HAP-1 (cell line): ENCODE measurements at regions not wholly inside any gene's neighbourhood (a gene's known extent, or its start where the extent isn't known, plus 50 kb on each side); places are given as distances from the start of the nearest gene placed in this dataset.
"Not testable (repeated sequence)": the region's sequence is repeated elsewhere in the genome, so short reads cannot be mapped to it uniquely, and the experiment has no call there.

Source experiments
- DNase-seq, 2 experiments: peaks; one replicate each; pipeline ENCODE4 v3.0.0-alpha.2; 2016 to 2020; ENCODE audit warnings: low spot score in 2 of 2
- H3K27me3 ChIP-seq: fragments of 250-450 bp; sonication (Bioruptor Pico); 2 replicates; pipeline ENCODE4 v1.5.1; 2020; ENCODE audit warnings: low read depth, mild to moderate bottlenecking, moderate library complexity
- H3K36me3 ChIP-seq: fragments of 250-450 bp; sonication (Bioruptor Pico); replicated peaks from 2 replicates; pipeline ENCODE4 v1.5.1; 2020; ENCODE audit warnings: mild to moderate bottlenecking
- H3K4me1 ChIP-seq: fragments of 250-450 bp; sonication (Bioruptor Pico); 2 replicates; pipeline ENCODE4 v1.5.1; 2020; ENCODE audit warnings: mild to moderate bottlenecking
- H3K4me3 ChIP-seq: fragments of 250-450 bp; sonication (Bioruptor Pico); 2 replicates; pipeline ENCODE4 v1.5.1; 2020; ENCODE audit warnings: mild to moderate bottlenecking, moderate library complexity
- H3K9me3 ChIP-seq: fragments of 250-450 bp; sonication (Bioruptor Pico); 2 replicates; pipeline ENCODE4 v1.5.1; 2020; ENCODE audit warnings: mild to moderate bottlenecking, moderate library complexity
- in situ Hi-C: fragments of 300-500 bp; cut with MboI; formaldehyde crosslinking; loops from 3 replicates; pipeline ENCODE4 v1.14.3; 2020; ENCODE audit warnings: low sequenced_read_pairs, inconsistent platforms, mixed read lengths

GRCh38 chr20:40634891-40635290 lies 54.1 kb downstream of the MAFB start:
- Histone ChIP-seq H3K4me1 (no peaks in the 10 kb centered on the region), H3K9me3 (no peaks in the 10 kb centered on the region), H3K4me3 (no peak overlapping the region), H3K27me3 (no peaks in the 10 kb centered on the region), H3K36me3 (no peaks in the 10 kb centered on the region)
- in situ Hi-C loops, result no loop called here
- no peak for DNase-seq

- Histone ChIP-seq H3K27me3 (no peaks in the 10 kb centered on the region), H3K36me3 (no peaks in the 10 kb centered on the region), H3K4me1 (no peaks in the 10 kb centered on the region), H3K4me3 (no peak overlapping the region), H3K9me3 (no peaks in the 10 kb centered on the region)
- in situ Hi-C loops, result no loop called here
- no peak for DNase-seq
These were observed 55.7 kb downstream of the MAFB start for GRCh38 chr20:40633123-40633850.

GRCh38 chr20:40632346-40632976 lies 56.6 kb downstream of the MAFB start:
- in situ Hi-C loops, result no loop called here
- Histone ChIP-seq H3K4me1 (no peaks in the 10 kb centered on the region), H3K27me3 (no peaks in the 10 kb centered on the region), H3K36me3 (no peaks in the 10 kb centered on the region), H3K4me3 (no peak overlapping the region), H3K9me3 (no peaks in the 10 kb centered on the region)
- no peak for DNase-seq

- in situ Hi-C loops, result no loop called here
- no peaks in the 10 kb centered on the region for H3K36me3 ChIP-seq
- no peak overlapping the region for H3K4me3 ChIP-seq
- H3K27me3 ChIP-seq, result no peaks in the 10 kb centered on the region
- DNase-seq, result no peak
- H3K4me1 ChIP-seq, result no peaks in the 10 kb centered on the region
- H3K9me3 ChIP-seq, result no peaks in the 10 kb centered on the region
These were observed 57.9 kb downstream of the MAFB start for GRCh38 chr20:40631119-40631631.

- Histone ChIP-seq H3K36me3 (no peaks in the 10 kb centered on the region), H3K27me3 (no peaks in the 10 kb centered on the region), H3K4me1 (no peaks in the 10 kb centered on the region), H3K9me3 (no peaks in the 10 kb centered on the region), H3K4me3 (no peak overlapping the region)
- in situ Hi-C loops, result no loop called here
- DNase-seq, result no peak
These were observed 58.3 kb downstream of the MAFB start for GRCh38 chr20:40630713-40631112.

GRCh38 chr20:40630099-40630498 lies 58.9 kb downstream of the MAFB start:
- H3K9me3 ChIP-seq, result no peaks in the 10 kb centered on the region
- no peak overlapping the region for H3K4me3 ChIP-seq
- DNase-seq, result no peak
- no peaks in the 10 kb centered on the region for H3K27me3 ChIP-seq
- in situ Hi-C loops, result no loop called here
- H3K4me1 ChIP-seq, result no peaks in the 10 kb centered on the region
- no peaks in the 10 kb centered on the region for H3K36me3 ChIP-seq

GRCh38 chr20:40628877-40629276 lies 60.2 kb downstream of the MAFB start:
- no peak for DNase-seq
- Histone ChIP-seq H3K36me3 (no peaks in the 10 kb centered on the region), H3K9me3 (no peaks in the 10 kb centered on the region), H3K4me3 (no peak overlapping the region), H3K4me1 (no peaks in the 10 kb centered on the region), H3K27me3 (no peaks in the 10 kb centered on the region)
- in situ Hi-C loops, result no loop called here

GRCh38 chr20:40619053-40619452 lies 70.0 kb downstream of the MAFB start:
- H3K4me3 ChIP-seq, H3K27me3 ChIP-seq, H3K4me1 ChIP-seq, DNase-seq, in situ Hi-C loops, H3K36me3 ChIP-seq, H3K9me3 ChIP-seq: not testable (repeated sequence)

GRCh38 chr20:40617594-40617993 lies 71.4 kb downstream of the MAFB start:
- DNase-seq, result no peak
- in situ Hi-C loops, result no loop called here
- H3K36me3 ChIP-seq, result no peaks in the 10 kb centered on the region
- H3K4me1 ChIP-seq, result no peaks in the 10 kb centered on the region
- H3K4me3 ChIP-seq, result no peak overlapping the region
- H3K27me3 ChIP-seq, result no peaks in the 10 kb centered on the region
- H3K9me3 ChIP-seq, result no peaks in the 10 kb centered on the region

- H3K27me3 ChIP-seq, result no peaks in the 10 kb centered on the region
- H3K4me3 ChIP-seq, result no peak overlapping the region
- no peak for DNase-seq
- no peaks in the 10 kb centered on the region for H3K4me1 ChIP-seq
- H3K9me3 ChIP-seq, result no peaks in the 10 kb centered on the region
- in situ Hi-C loops, result no loop called here
- no peaks in the 10 kb centered on the region for H3K36me3 ChIP-seq
These were observed 76.2 kb downstream of the MAFB start for GRCh38 chr20:40612837-40613236.

- Histone ChIP-seq H3K4me3 (no peak overlapping the region), H3K4me1 (no peaks in the 10 kb centered on the region), H3K27me3 (no peaks in the 10 kb centered on the region), H3K9me3 (no peaks in the 10 kb centered on the region), H3K36me3 (no peaks in the 10 kb centered on the region)
- in situ Hi-C loops, result no loop called here
- DNase-seq, result no peak
These were observed 76.8 kb downstream of the MAFB start for GRCh38 chr20:40612247-40612646.

- H3K27me3 ChIP-seq, result no peaks in the 10 kb centered on the region
- in situ Hi-C loops, result no loop called here
- no peaks in the 10 kb centered on the region for H3K9me3 ChIP-seq
- no peak for DNase-seq
- no peaks in the 10 kb centered on the region for H3K36me3 ChIP-seq
- H3K4me1 ChIP-seq, result no peaks in the 10 kb centered on the region
- no peak overlapping the region for H3K4me3 ChIP-seq
These were observed 78.3 kb downstream of the MAFB start for GRCh38 chr20:40610730-40611129.

GRCh38 chr20:40607927-40608326 lies 81.1 kb downstream of the MAFB start:
- no peaks in the 10 kb centered on the region for H3K4me1 ChIP-seq
- no peak for DNase-seq
- in situ Hi-C loops, result no loop called here

GRCh38 chr20:40606660-40607059 lies 82.4 kb downstream of the MAFB start:
- Histone ChIP-seq H3K4me1 (no peaks in the 10 kb centered on the region), H3K4me3 (no peak overlapping the region), H3K27me3 (no peaks in the 10 kb centered on the region), H3K9me3 (no peaks in the 10 kb centered on the region), H3K36me3 (no peaks in the 10 kb centered on the region)
- no peak for DNase-seq
- in situ Hi-C loops, result no loop called here

More at GRCh38 chr20:40607927-40608326, 81.1 kb downstream of the MAFB start:
- no peak overlapping the region for H3K4me3 ChIP-seq
- H3K36me3 ChIP-seq, result no peaks in the 10 kb centered on the region
- no peaks in the 10 kb centered on the region for H3K9me3 ChIP-seq
- H3K27me3 ChIP-seq, result no peaks in the 10 kb centered on the region
